ENCODE measurements at regions not wholly inside any gene's neighbourhood (a gene's known extent, or its start where the extent isn't known, plus 50 kb on each side); places are given as distances from the start of the nearest gene placed in this dataset.

- BruUV-seq (replicated peaks), result no TSS peak
- intact Hi-C loops (cut with micrococcal nuclease; ENCODE audit: unreplicated experiment), result no loop called here
- ChIA-PET CTCF (interaction anchor here (0.6 kb wide), 2 partner anchors 25 to 54 kb away, joined by 3 to 4 read pairs; no protein-coding TSS in a partner anchor), POLR2A (ENCODE audit: unreplicated experiment) (no interaction called here)
- H3F3A ChIP-seq (ENCODE audit: insufficient read depth, low read depth), result no peaks in the 10 kb centered on the region
- DNase-seq, result no peak
- H2AFZ ChIP-seq, result no peak overlapping the region
- H3K9me2 ChIP-seq (ENCODE audit: insufficient read depth), result no peaks in the 10 kb centered on the region
- no peak overlapping the region for H3K4me2 ChIP-seq
- H3K4me1 ChIP-seq (replicated peaks; ENCODE audit: insufficient read depth), result no peaks in the 10 kb centered on the region
- H3K27me3 ChIP-seq (ENCODE audit: insufficient read depth, low read depth), result no peaks in the 10 kb centered on the region
- H3K4me3 ChIP-seq, result no peak overlapping the region
- H3K9me3 ChIP-seq (ENCODE audit: insufficient read depth, low read depth), result no peaks in the 10 kb centered on the region
- H3K79me2 ChIP-seq (ENCODE audit: low read depth), result no peaks in the 10 kb centered on the region
- no peak for TF ChIP-seq EZH2 (IDR thresholded peaks at IDR 0.05; ENCODE audit: low read depth)
- TF ChIP-seq, protein P1, sequence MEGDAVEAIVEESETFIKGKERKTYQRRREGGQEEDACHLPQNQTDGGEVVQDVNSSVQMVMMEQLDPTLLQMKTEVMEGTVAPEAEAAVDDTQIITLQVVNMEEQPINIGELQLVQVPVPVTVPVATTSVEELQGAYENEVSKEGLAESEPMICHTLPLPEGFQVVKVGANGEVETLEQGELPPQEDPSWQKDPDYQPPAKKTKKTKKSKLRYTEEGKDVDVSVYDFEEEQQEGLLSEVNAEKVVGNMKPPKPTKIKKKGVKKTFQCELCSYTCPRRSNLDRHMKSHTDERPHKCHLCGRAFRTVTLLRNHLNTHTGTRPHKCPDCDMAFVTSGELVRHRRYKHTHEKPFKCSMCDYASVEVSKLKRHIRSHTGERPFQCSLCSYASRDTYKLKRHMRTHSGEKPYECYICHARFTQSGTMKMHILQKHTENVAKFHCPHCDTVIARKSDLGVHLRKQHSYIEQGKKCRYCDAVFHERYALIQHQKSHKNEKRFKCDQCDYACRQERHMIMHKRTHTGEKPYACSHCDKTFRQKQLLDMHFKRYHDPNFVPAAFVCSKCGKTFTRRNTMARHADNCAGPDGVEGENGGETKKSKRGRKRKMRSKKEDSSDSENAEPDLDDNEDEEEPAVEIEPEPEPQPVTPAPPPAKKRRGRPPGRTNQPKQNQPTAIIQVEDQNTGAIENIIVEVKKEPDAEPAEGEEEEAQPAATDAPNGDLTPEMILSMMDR (conservative IDR thresholded peaks at IDR 0.05), result no peak
- H3K36me3 ChIP-seq (ENCODE audit: low read depth), result no peaks in the 10 kb centered on the region
- no peak overlapping the region for H3K27ac ChIP-seq
- H4K20me1 ChIP-seq (ENCODE audit: insufficient read depth), result no peaks in the 10 kb centered on the region
Observed at GRCh38 chr6:93751969-93752368, 332.6 kb upstream of the EPHA7 start.

DNA sequence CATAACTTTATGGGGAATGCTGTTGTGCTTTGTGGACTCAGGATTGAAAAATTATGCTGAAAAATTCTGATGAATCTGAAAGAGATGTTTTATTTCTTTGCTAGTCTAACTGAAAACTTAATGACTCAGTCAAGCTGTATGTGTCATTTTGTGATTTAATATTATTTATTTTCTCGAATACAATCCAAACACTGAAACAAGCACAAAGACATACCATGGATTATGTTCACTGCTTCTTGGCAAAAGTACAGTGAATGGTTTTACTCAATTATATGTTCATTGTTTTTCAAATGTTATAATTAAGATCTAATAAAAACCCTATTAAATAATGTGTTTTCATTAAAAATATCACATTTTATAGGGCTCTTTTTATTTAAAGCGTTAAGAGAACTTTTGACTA, 330.6 kb upstream of the EPHA7 start:
- Histone ChIP-seq H3K27ac (no peak overlapping the region), H3K79me2 (ENCODE audit: low read depth) (no peaks in the 10 kb centered on the region), H3K27me3 (ENCODE audit: insufficient read depth, low read depth) (no peaks in the 10 kb centered on the region), H3K36me3 (ENCODE audit: low read depth) (no peaks in the 10 kb centered on the region), H2AFZ (no peak overlapping the region), H3F3A (ENCODE audit: insufficient read depth, low read depth) (no peaks in the 10 kb centered on the region), H3K4me1 (replicated peaks; ENCODE audit: insufficient read depth) (no peaks in the 10 kb centered on the region), H3K4me2 (no peak overlapping the region), H4K20me1 (ENCODE audit: insufficient read depth) (no peaks in the 10 kb centered on the region), H3K4me3 (no peak overlapping the region), H3K9me2 (ENCODE audit: insufficient read depth) (no peaks in the 10 kb centered on the region), H3K9me3 (ENCODE audit: insufficient read depth, low read depth) (no peaks in the 10 kb centered on the region)
- ChIA-PET POLR2A (ENCODE audit: unreplicated experiment) (no interaction called here), CTCF (no interaction called here)
- TF ChIP-seq, protein P1 (conservative IDR thresholded peaks at IDR 0.05), result no peak
- no peak for TF ChIP-seq EZH2 (IDR thresholded peaks at IDR 0.05; ENCODE audit: low read depth)
- no peak for DNase-seq
- intact Hi-C loops (cut with micrococcal nuclease; ENCODE audit: unreplicated experiment), result no loop called here
- BruUV-seq (replicated peaks), result no TSS peak

GRCh38 chr6:93749191-93749590, 329.8 kb upstream of the EPHA7 start:
- ChIA-PET POLR2A (ENCODE audit: unreplicated experiment) (no interaction called here), CTCF (no interaction called here)
- no peak overlapping the region for H3K27ac ChIP-seq
- intact Hi-C loops (cut with micrococcal nuclease; ENCODE audit: unreplicated experiment), result no loop called here
- no peak for DNase-seq
- H3K4me3 ChIP-seq, result no peak overlapping the region
- no peaks in the 10 kb centered on the region for H4K20me1 ChIP-seq (ENCODE audit: insufficient read depth)
- no peak overlapping the region for H2AFZ ChIP-seq
- no peaks in the 10 kb centered on the region for H3K79me2 ChIP-seq (ENCODE audit: low read depth)
- TF ChIP-seq, protein P1 (conservative IDR thresholded peaks at IDR 0.05), result no peak
- H3F3A ChIP-seq (ENCODE audit: insufficient read depth, low read depth), result no peaks in the 10 kb centered on the region
- H3K4me1 ChIP-seq (replicated peaks; ENCODE audit: insufficient read depth), result no peaks in the 10 kb centered on the region
- H3K9me2 ChIP-seq (ENCODE audit: insufficient read depth), result no peaks in the 10 kb centered on the region
- H3K36me3 ChIP-seq (ENCODE audit: low read depth), result no peaks in the 10 kb centered on the region
- no peak overlapping the region for H3K4me2 ChIP-seq
- no peaks in the 10 kb centered on the region for H3K9me3 ChIP-seq (ENCODE audit: insufficient read depth, low read depth)
- BruUV-seq (replicated peaks), result no TSS peak
- no peaks in the 10 kb centered on the region for H3K27me3 ChIP-seq (ENCODE audit: insufficient read depth, low read depth)
